ENCODE measurements at regions not wholly inside any gene's neighbourhood (a gene's known extent, or its start where the extent isn't known, plus 50 kb on each side); places are given as distances from the start of the nearest gene placed in this dataset.

GRCh38 chr12:82609234-82609914 lies 77.3 kb upstream of the TMTC2 start:
- no peak overlapping the region for H3K4me3 ChIP-seq
- H3K9me2 ChIP-seq (ENCODE audit: insufficient read depth) = no peaks in the 10 kb centered on the region
- in situ Hi-C loops (cut with MboI) = no loop called here
- H3K4me1 ChIP-seq (ENCODE audit: insufficient read depth) = peaks cover 10% of the 10 kb centered on the region; the same call in 1 of the 2 replicates
- WGBS, 2 experiments (ENCODE audit: low coverage in 1 of 2, low lambda C conversion rate in 2 of 2, missing lambda C conversion rate in 2 of 2) = 62 to 64% methylated on average over 2 of the region's 2 CpGs
- H3K9ac ChIP-seq = no peak overlapping the region
- H2AFZ ChIP-seq = no peak overlapping the region
- H3F3A ChIP-seq (ENCODE audit: insufficient read depth) = no peaks in the 10 kb centered on the region
- no peak overlapping the region for H3K4me2 ChIP-seq (ENCODE audit: unreplicated experiment)
- no peaks in the 10 kb centered on the region for H3K9me3 ChIP-seq (ENCODE audit: low read depth)
- no peaks in the 10 kb centered on the region for H3K36me3 ChIP-seq (ENCODE audit: low read depth)
- TF ChIP-seq EZH2phosphoT487 (IDR thresholded peaks at IDR 0.05; ENCODE audit: insufficient read depth, low read depth) = no peak
- TF ChIP-seq EZH2 (IDR thresholded peaks at IDR 0.05; ENCODE audit: insufficient read depth, poor library complexity, severe bottlenecking) = no peak
- no peaks in the 10 kb centered on the region for H3K27me3 ChIP-seq (replicated peaks; ENCODE audit: insufficient read depth)
- H4K20me1 ChIP-seq (ENCODE audit: insufficient read depth) = no peaks in the 10 kb centered on the region
- H3K79me2 ChIP-seq (ENCODE audit: insufficient read depth) = no peaks in the 10 kb centered on the region
- no peak overlapping the region for H3K27ac ChIP-seq
- DNase-seq = no peak

- Histone ChIP-seq H3K9ac (no peak overlapping the region), H3K36me3 (ENCODE audit: low read depth) (no peaks in the 10 kb centered on the region), H3K4me3 (no peak overlapping the region), H3K27me3 (replicated peaks; ENCODE audit: insufficient read depth) (no peaks in the 10 kb centered on the region), H3K4me1 (ENCODE audit: insufficient read depth) (no peaks in the 10 kb centered on the region), H3K27ac (no peak overlapping the region), H3K4me2 (ENCODE audit: unreplicated experiment) (no peak overlapping the region), H3K9me3 (ENCODE audit: low read depth) (no peaks in the 10 kb centered on the region), H2AFZ (no peak overlapping the region), H3K9me2 (ENCODE audit: insufficient read depth) (no peaks in the 10 kb centered on the region), H3F3A (ENCODE audit: insufficient read depth) (no peaks in the 10 kb centered on the region), H3K79me2 (ENCODE audit: insufficient read depth) (no peaks in the 10 kb centered on the region), H4K20me1 (ENCODE audit: insufficient read depth) (no peaks in the 10 kb centered on the region)
- DNase-seq = no peak
- TF ChIP-seq EZH2phosphoT487 (IDR thresholded peaks at IDR 0.05; ENCODE audit: insufficient read depth, low read depth) (no peak), EZH2 (IDR thresholded peaks at IDR 0.05; ENCODE audit: insufficient read depth, poor library complexity, severe bottlenecking) (no peak)
- 38 to 65% methylated on average over 3 of the region's 3 CpGs for WGBS, 2 experiments (ENCODE audit: low coverage in 1 of 2, low lambda C conversion rate in 2 of 2, missing lambda C conversion rate in 2 of 2)
- in situ Hi-C loops (cut with MboI) = loop anchor here (10.0 kb wide), 1 partner anchor 235 kb away; no protein-coding TSS in a partner anchor
Measured at GRCh38 chr12:82619644-82620043, 67.1 kb upstream of the TMTC2 start.

- Histone ChIP-seq H3K9ac (no peak overlapping the region), H3K9me3 (ENCODE audit: low read depth) (no peaks in the 10 kb centered on the region), H3K9me2 (ENCODE audit: insufficient read depth) (no peaks in the 10 kb centered on the region), H3K36me3 (ENCODE audit: low read depth) (no peaks in the 10 kb centered on the region), H3K4me3 (no peak overlapping the region), H3K4me2 (ENCODE audit: unreplicated experiment) (no peak overlapping the region), H3K79me2 (ENCODE audit: insufficient read depth) (no peaks in the 10 kb centered on the region), H4K20me1 (ENCODE audit: insufficient read depth) (no peaks in the 10 kb centered on the region), H2AFZ (no peak overlapping the region), H3K4me1 (ENCODE audit: insufficient read depth) (no peaks in the 10 kb centered on the region), H3K27me3 (replicated peaks; ENCODE audit: insufficient read depth) (no peaks in the 10 kb centered on the region), H3F3A (ENCODE audit: insufficient read depth) (no peaks in the 10 kb centered on the region), H3K27ac (no peak overlapping the region)
- DNase-seq = no peak
- WGBS, 2 experiments (ENCODE audit: low coverage in 1 of 2, low lambda C conversion rate in 2 of 2, missing lambda C conversion rate in 2 of 2) = 38 to 49% methylated on average over 3 of the region's 3 CpGs
- TF ChIP-seq EZH2 (IDR thresholded peaks at IDR 0.05; ENCODE audit: insufficient read depth, poor library complexity, severe bottlenecking) = no peak
- no peak for TF ChIP-seq EZH2phosphoT487 (IDR thresholded peaks at IDR 0.05; ENCODE audit: insufficient read depth, low read depth)
- in situ Hi-C loops (cut with MboI) = loop anchor here (10.0 kb wide), 1 partner anchor 236 kb away; no protein-coding TSS in a partner anchor
Measured at GRCh38 chr12:82620917-82621316, 65.8 kb upstream of the TMTC2 start.

- H3K9me2 ChIP-seq (ENCODE audit: insufficient read depth) = no peaks in the 10 kb centered on the region
- no peak overlapping the region for H3K4me3 ChIP-seq
- no peaks in the 10 kb centered on the region for H4K20me1 ChIP-seq (ENCODE audit: insufficient read depth)
- H3K27ac ChIP-seq = no peak overlapping the region
- 5 to 16% methylated on average over 3 of the region's 3 CpGs for WGBS, 2 experiments (ENCODE audit: low coverage in 1 of 2, low lambda C conversion rate in 2 of 2, missing lambda C conversion rate in 2 of 2)
- TF ChIP-seq EZH2phosphoT487 (IDR thresholded peaks at IDR 0.05; ENCODE audit: insufficient read depth, low read depth) (no peak), EZH2 (IDR thresholded peaks at IDR 0.05; ENCODE audit: insufficient read depth, poor library complexity, severe bottlenecking) (no peak)
- in situ Hi-C loops (cut with MboI) = loop anchor here (10.0 kb wide), 1 partner anchor 241 kb away; no protein-coding TSS in a partner anchor
- H3F3A ChIP-seq (ENCODE audit: insufficient read depth) = no peaks in the 10 kb centered on the region
- H3K36me3 ChIP-seq (ENCODE audit: low read depth) = no peaks in the 10 kb centered on the region
- no peaks in the 10 kb centered on the region for H3K79me2 ChIP-seq (ENCODE audit: insufficient read depth)
- no peak overlapping the region for H3K4me2 ChIP-seq (ENCODE audit: unreplicated experiment)
- H2AFZ ChIP-seq = no peak overlapping the region
- H3K4me1 ChIP-seq (ENCODE audit: insufficient read depth) = no peaks in the 10 kb centered on the region
- no peak for DNase-seq
- no peaks in the 10 kb centered on the region for H3K27me3 ChIP-seq (replicated peaks; ENCODE audit: insufficient read depth)
- no peak overlapping the region for H3K9ac ChIP-seq
- no peaks in the 10 kb centered on the region for H3K9me3 ChIP-seq (ENCODE audit: low read depth)
Measured at GRCh38 chr12:82625523-82625922, 61.2 kb upstream of the TMTC2 start.
